Endothelial cell of umbilical vein (primary cell): ENCODE measurements at regions not wholly inside any gene's neighbourhood (a gene's known extent, or its start where the extent isn't known, plus 50 kb on each side); places are given as distances from the start of the nearest gene placed in this dataset.

Experiments
- BruUV-seq: library from RNA; stranded (reverse); fragments of 400-500 nt; replicated peaks from 2 replicates; lab custom pipeline; 2021; lab: Mats Ljungman, UMichigan
- CTCF ChIA-PET: fragments of 300-600, 350-600 bp; sonication (Branson Sonifier 250); formaldehyde crosslinking; loops from one replicate; lab custom pipeline; 2021; ENCODE audit warnings: antibody characterized with exemption, inconsistent platforms; lab: Charles Lee
- POLR2A ChIA-PET: fragments of 300-600, 350-600 bp; sonication (Branson Sonifier 250); formaldehyde crosslinking; loops from one replicate; lab custom pipeline; 2021; ENCODE audit warnings: antibody characterized with exemption, inconsistent platforms; lab: Charles Lee
- DNase-seq: peaks from one replicate; pipeline ENCODE4 v3.0.0-alpha.2; 2011; ENCODE audit warnings: low read depth, low spot score
- FAIRE-seq: peaks from 2 replicates; lab custom pipeline; 2011; peaks lifted over from hg19 to GRCh38; lab: Jason Lieb, UNC
- H2AFZ ChIP-seq: 2 replicates; pipeline ENCODE4 v1.6.0; 2012; ENCODE audit warnings: low read depth, low read length, control low read depth, inconsistent platforms
- H3K27ac ChIP-seq: 2 replicates; pipeline ENCODE4 v1.5.1; 2011; ENCODE audit warnings: low read depth, mild to moderate bottlenecking, control low read depth, low read length, moderate library complexity; ENCODE audit not compliant: insufficient read depth
- H3K27me3 ChIP-seq, 2 experiments: 2 replicates each; pipeline versions ENCODE4 v1.6.0 to v1.6.1; 2011; ENCODE audit warnings: low read length in 2 of 2, mixed read lengths in 1 of 2; ENCODE audit not compliant: control insufficient read depth in 2 of 2, insufficient read depth in 2 of 2
- H3K36me3 ChIP-seq, 2 experiments: 2 replicates in 1 of 2; 3 replicates in 1 of 2; pipeline ENCODE4 v1.5.1; 2011; ENCODE audit warnings: low read length in 2 of 2, mild to moderate bottlenecking in 1 of 2, moderate library complexity in 1 of 2; ENCODE audit not compliant: control insufficient read depth in 2 of 2, insufficient read depth in 2 of 2; ENCODE audit errors: extremely low read depth in 1 of 2
- H3K4me1 ChIP-seq: 3 replicates; pipeline ENCODE4 v1.5.1; 2011; ENCODE audit warnings: mild to moderate bottlenecking, low read length; ENCODE audit not compliant: control insufficient read depth, insufficient read depth; ENCODE audit errors: extremely low read depth
- H3K4me2 ChIP-seq: 2 replicates; pipeline ENCODE4 v1.6.1; 2011; ENCODE audit warnings: low read length, control low read depth, mixed read lengths; ENCODE audit not compliant: insufficient read depth
- H3K4me3 ChIP-seq, 3 experiments: fragments of 200-600 bp in 1 of 3; sonication (generic), shearing (Covaris generic) in 1 of 3; replicated peaks in 1 of 3; 2 replicates each; pipeline ENCODE4 v1.5.1; 2011 to 2016; ENCODE audit warnings: control low read depth in 3 of 3, low read length in 3 of 3, mild to moderate bottlenecking in 2 of 3, inconsistent platforms in 1 of 3, low read depth in 1 of 3, moderate library complexity in 1 of 3; ENCODE audit not compliant: insufficient read depth in 1 of 3
- H3K79me2 ChIP-seq: 2 replicates; pipeline ENCODE4 v1.6.0; 2012; ENCODE audit warnings: low read length, inconsistent platforms; ENCODE audit not compliant: control insufficient read depth, insufficient read depth
- H3K9ac ChIP-seq: replicated peaks from 2 replicates; pipeline ENCODE3; 2011; ENCODE audit warnings: low read length, control low read depth; ENCODE audit not compliant: insufficient read depth; ENCODE audit errors: extremely low read depth
- H3K9me1 ChIP-seq: replicated peaks from 3 replicates; pipeline ENCODE4 v1.6.0; 2011; ENCODE audit warnings: mild to moderate bottlenecking, low read length; ENCODE audit not compliant: control insufficient read depth, insufficient read depth; ENCODE audit errors: extremely low read depth
- H3K9me3 ChIP-seq: replicated peaks from 2 replicates; pipeline ENCODE4 v1.5.1; 2012; ENCODE audit warnings: low read length, inconsistent platforms; ENCODE audit not compliant: control insufficient read depth, insufficient read depth
- H4K20me1 ChIP-seq: replicated peaks from 2 replicates; pipeline ENCODE3; 2011; ENCODE audit warnings: mild to moderate bottlenecking, low read length; ENCODE audit not compliant: control insufficient read depth, insufficient read depth; ENCODE audit errors: extremely low read depth
- EZH2 ChIP-seq: IDR thresholded peaks from 2 replicates; pipeline ENCODE4 v1.6.1; 2012; ENCODE audit warnings: borderline replicate concordance, low read depth, mild to moderate bottlenecking, moderate library complexity, low read length, inconsistent platforms; ENCODE audit not compliant: severe bottlenecking
- FOS ChIP-seq: IDR thresholded peaks from 2 replicates; pipeline ENCODE4 v1.6.1; 2011; ENCODE audit warnings: mild to moderate bottlenecking, low read length, moderate library complexity, borderline replicate concordance; ENCODE audit not compliant: insufficient read depth
- JUN ChIP-seq: IDR thresholded peaks from 2 replicates; pipeline ENCODE4 v1.6.1; 2011; ENCODE audit warnings: borderline replicate concordance, low read depth; ENCODE audit not compliant: insufficient read length, insufficient read depth
- MYC ChIP-seq: IDR thresholded peaks from one replicate; pipeline ENCODE4 v1.6.1; 2011; ENCODE audit warnings: mild to moderate bottlenecking, low read depth, low read length
- POLR2A ChIP-seq: IDR thresholded peaks from 2 replicates; pipeline ENCODE4 v1.6.1; 2012; ENCODE audit warnings: low read depth, mild to moderate bottlenecking, control low read depth, low read length
- POLR2AphosphoS5 ChIP-seq: IDR thresholded peaks from 2 replicates; pipeline ENCODE4 v1.6.1; 2012; ENCODE audit warnings: low read depth, mild to moderate bottlenecking, control low read depth, low read length, moderate library complexity; ENCODE audit not compliant: insufficient read depth
- dilution Hi-C: fragments of 300-500 bp; cut with MboI; formaldehyde crosslinking; loops from one replicate; pipeline ENCODE4 v1.15.0; 2019; ENCODE audit warnings: low sequenced_read_pairs; ENCODE audit not compliant: extremely low pct_ligation_motif_present
- intact Hi-C: fragments of 100-400 bp; cut with micrococcal nuclease; formaldehyde crosslinking; loops from one replicate; pipeline ENCODE4 v1.10.0; 2022
- TF ChIP-seq, protein P1 (sequence below): IDR thresholded peaks from 2 replicates; pipeline ENCODE4 v1.6.1; 2011; ENCODE audit not compliant: insufficient read depth, insufficient read length
- TF ChIP-seq, protein P2 (sequence below), 2 donors: IDR thresholded peaks; 1 replicate in 1 of 2; 2 replicates in 1 of 2; pipeline ENCODE4 v1.5.1; 2011; ENCODE audit warnings: low read length in 2 of 2, mild to moderate bottlenecking in 2 of 2, moderate library complexity in 2 of 2, control low read depth in 1 of 2, inconsistent platforms in 1 of 2, low read depth in 1 of 2; ENCODE audit not compliant: insufficient read depth in 1 of 2; ENCODE audit errors: extremely low read depth in 1 of 2

DNA sequence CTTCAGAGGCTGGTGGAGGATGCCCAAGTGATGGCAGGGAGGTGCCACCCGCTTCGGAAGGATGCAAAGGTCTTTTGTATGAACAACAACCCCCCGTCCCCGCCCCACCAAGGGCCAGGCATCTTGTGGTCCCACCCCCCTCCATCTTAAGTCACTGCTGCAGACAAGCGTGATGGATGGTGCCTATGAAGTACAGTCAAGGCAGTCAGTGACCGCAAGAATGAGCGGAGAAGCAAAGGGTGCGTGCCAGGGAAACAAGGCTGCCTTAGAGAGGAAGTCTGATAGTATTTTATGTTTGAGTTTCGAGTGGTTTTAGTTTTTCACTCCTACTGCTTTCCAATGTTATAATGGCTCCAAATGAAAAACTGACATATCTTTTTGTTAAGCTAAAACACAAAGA, 68.7 kb upstream of the GPM6B start:
- intact Hi-C loops, result no loop called here
- FAIRE-seq (no peak), DNase-seq (no peak)
- H4K20me1 ChIP-seq, result no peaks in the 10 kb centered on the region
- no peak overlapping the region for H3K27ac ChIP-seq
- no TSS peak for BruUV-seq
- H3K4me2 ChIP-seq, result no peak overlapping the region
- H3K4me1 ChIP-seq, result no peaks in the 10 kb centered on the region
- H3K9me3 ChIP-seq, result no peaks in the 10 kb centered on the region
- H3K9ac ChIP-seq, result no peak overlapping the region
- H3K36me3 ChIP-seq, result no peaks in the 10 kb centered on the region
- H3K4me3 ChIP-seq, result no peak overlapping the region
- TF ChIP-seq, protein P1, sequence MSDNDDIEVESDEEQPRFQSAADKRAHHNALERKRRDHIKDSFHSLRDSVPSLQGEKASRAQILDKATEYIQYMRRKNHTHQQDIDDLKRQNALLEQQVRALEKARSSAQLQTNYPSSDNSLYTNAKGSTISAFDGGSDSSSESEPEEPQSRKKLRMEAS, result no peak
- TF ChIP-seq EZH2 (no peak), POLR2A (no peak), JUN (no peak), POLR2AphosphoS5 (no peak), MYC (no peak), FOS (no peak)
- TF ChIP-seq, protein P2, sequence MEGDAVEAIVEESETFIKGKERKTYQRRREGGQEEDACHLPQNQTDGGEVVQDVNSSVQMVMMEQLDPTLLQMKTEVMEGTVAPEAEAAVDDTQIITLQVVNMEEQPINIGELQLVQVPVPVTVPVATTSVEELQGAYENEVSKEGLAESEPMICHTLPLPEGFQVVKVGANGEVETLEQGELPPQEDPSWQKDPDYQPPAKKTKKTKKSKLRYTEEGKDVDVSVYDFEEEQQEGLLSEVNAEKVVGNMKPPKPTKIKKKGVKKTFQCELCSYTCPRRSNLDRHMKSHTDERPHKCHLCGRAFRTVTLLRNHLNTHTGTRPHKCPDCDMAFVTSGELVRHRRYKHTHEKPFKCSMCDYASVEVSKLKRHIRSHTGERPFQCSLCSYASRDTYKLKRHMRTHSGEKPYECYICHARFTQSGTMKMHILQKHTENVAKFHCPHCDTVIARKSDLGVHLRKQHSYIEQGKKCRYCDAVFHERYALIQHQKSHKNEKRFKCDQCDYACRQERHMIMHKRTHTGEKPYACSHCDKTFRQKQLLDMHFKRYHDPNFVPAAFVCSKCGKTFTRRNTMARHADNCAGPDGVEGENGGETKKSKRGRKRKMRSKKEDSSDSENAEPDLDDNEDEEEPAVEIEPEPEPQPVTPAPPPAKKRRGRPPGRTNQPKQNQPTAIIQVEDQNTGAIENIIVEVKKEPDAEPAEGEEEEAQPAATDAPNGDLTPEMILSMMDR (IDR thresholded peaks at IDR 0.05; ENCODE audit: extremely low read depth in 1 of 2, insufficient read depth in 1 of 2, low read depth in 1 of 2, low read length in 2 of 2), result no peak
- POLR2A ChIA-PET, result no interaction called here
- dilution Hi-C loops, result no loop called here
- H3K9me1 ChIP-seq, result no peaks in the 10 kb centered on the region
- H3K27me3 ChIP-seq, result no peaks in the 10 kb centered on the region
- no peaks in the 10 kb centered on the region for H3K79me2 ChIP-seq
- no peak overlapping the region for H2AFZ ChIP-seq
- CTCF ChIA-PET, result no interaction called here
